HEK293T (cell line): ENCODE measurements at regions not wholly inside any gene's neighbourhood (a gene's known extent, or its start where the extent isn't known, plus 50 kb on each side); places are given as distances from the start of the nearest gene placed in this dataset.

Source experiments
- BHLHE40 ChIP-seq: fragments of 450-650 bp; IDR thresholded peaks from 2 replicates; pipeline ENCODE4 v1.6.1; 2016; ENCODE audit warnings: mild to moderate bottlenecking, moderate library complexity, borderline replicate concordance
- FOXA1 ChIP-seq: fragments of 450-650 bp; IDR thresholded peaks from 2 replicates; pipeline ENCODE4 v1.6.1; 2016; ENCODE audit warnings: mild to moderate bottlenecking
- FOXM1 ChIP-seq: fragments of 450-650 bp; IDR thresholded peaks from 2 replicates; pipeline ENCODE4 v1.6.1; 2017; ENCODE audit warnings: mild to moderate bottlenecking, borderline replicate concordance
- LEF1 ChIP-seq: fragments of 450-650 bp; IDR thresholded peaks from 2 replicates; pipeline ENCODE4 v1.6.1; 2017; ENCODE audit warnings: mild to moderate bottlenecking, borderline replicate concordance
- SUZ12 ChIP-seq: fragments of 450-650 bp; IDR thresholded peaks from 2 replicates; pipeline ENCODE4 v1.6.1; 2016; ENCODE audit warnings: mild to moderate bottlenecking
- ZNF384 ChIP-seq: fragments of 450-650 bp; IDR thresholded peaks from 2 replicates; pipeline ENCODE4 v1.6.1; 2016

- TF ChIP-seq SUZ12 (no peak), FOXA1 (no peak), ZNF384 (no peak), LEF1 (no peak), BHLHE40 (no peak), FOXM1 (no peak)
Measured at GRCh38 chr11:42837994-42838393, 473.8 kb upstream of the API5 start.
